ENCODE measurements at regions not wholly inside any gene's neighbourhood (a gene's known extent, or its start where the extent isn't known, plus 50 kb on each side); places are given as distances from the start of the nearest gene placed in this dataset.

DNA sequence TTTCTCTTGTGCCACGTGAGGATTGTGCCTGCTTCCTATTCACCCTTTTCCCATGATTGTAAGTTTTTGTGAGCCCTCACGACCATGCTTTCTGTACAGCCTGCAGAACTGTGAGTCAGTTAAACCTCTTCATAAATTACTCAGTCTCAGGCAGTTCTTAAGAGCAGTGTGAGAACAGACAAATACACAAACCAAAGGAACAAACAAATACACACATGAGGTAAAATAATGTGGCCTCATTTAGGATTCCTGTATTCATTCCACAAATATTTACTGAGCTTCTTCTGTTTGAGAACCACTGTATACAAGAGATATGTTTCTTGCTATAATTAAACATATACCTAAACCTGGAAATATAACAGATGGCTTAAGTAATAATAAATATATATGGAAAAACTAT, 760.3 kb downstream of the CDH9 start:
- no peaks in the 10 kb centered on the region for H4K20me1 ChIP-seq (ENCODE audit: control insufficient read depth, insufficient read depth)
- H3K9me3 ChIP-seq (replicated peaks; ENCODE audit: control insufficient read depth, insufficient read depth, low read length), result no peaks in the 10 kb centered on the region
- TF ChIP-seq CBX3 (IDR thresholded peaks at IDR 0.05; ENCODE audit: borderline replicate concordance, low read depth), result no peak
- no peak for TF ChIP-seq KAT2A (conservative IDR thresholded peaks at IDR 0.05; ENCODE audit: control insufficient read depth, low read depth, low read length)
- no peak for TF ChIP-seq MTA2 (IDR thresholded peaks at IDR 0.05; ENCODE audit: low read depth)
- TF ChIP-seq, protein P1, sequence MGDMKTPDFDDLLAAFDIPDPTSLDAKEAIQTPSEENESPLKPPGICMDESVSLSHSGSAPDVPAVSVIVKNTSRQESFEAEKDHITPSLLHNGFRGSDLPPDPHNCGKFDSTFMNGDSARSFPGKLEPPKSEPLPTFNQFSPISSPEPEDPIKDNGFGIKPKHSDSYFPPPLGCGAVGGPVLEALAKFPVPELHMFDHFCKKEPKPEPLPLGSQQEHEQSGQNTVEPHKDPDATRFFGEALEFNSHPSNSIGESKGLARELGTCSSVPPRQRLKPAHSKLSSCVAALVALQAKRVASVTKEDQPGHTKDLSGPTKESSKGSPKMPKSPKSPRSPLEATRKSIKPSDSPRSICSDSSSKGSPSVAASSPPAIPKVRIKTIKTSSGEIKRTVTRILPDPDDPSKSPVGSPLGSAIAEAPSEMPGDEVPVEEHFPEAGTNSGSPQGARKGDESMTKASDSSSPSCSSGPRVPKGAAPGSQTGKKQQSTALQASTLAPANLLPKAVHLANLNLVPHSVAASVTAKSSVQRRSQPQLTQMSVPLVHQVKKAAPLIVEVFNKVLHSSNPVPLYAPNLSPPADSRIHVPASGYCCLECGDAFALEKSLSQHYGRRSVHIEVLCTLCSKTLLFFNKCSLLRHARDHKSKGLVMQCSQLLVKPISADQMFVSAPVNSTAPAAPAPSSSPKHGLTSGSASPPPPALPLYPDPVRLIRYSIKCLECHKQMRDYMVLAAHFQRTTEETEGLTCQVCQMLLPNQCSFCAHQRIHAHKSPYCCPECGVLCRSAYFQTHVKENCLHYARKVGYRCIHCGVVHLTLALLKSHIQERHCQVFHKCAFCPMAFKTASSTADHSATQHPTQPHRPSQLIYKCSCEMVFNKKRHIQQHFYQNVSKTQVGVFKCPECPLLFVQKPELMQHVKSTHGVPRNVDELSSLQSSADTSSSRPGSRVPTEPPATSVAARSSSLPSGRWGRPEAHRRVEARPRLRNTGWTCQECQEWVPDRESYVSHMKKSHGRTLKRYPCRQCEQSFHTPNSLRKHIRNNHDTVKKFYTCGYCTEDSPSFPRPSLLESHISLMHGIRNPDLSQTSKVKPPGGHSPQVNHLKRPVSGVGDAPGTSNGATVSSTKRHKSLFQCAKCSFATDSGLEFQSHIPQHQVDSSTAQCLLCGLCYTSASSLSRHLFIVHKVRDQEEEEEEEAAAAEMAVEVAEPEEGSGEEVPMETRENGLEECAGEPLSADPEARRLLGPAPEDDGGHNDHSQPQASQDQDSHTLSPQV (IDR thresholded peaks at IDR 0.05), result no peak
- no peak for TF ChIP-seq WRNIP1 (IDR thresholded peaks at IDR 0.05; ENCODE audit: borderline replicate concordance, low read depth, low read length)
- no peak for TF ChIP-seq MXI1 (IDR thresholded peaks at IDR 0.05; ENCODE audit: low read depth, low read length)
- TF ChIP-seq CHD1 (IDR thresholded peaks at IDR 0.05; ENCODE audit: low read depth, low read length), result no peak
- no peak for TF ChIP-seq RAD21 (IDR thresholded peaks at IDR 0.05; ENCODE audit: insufficient read depth, low read depth, low read length)
- TF ChIP-seq STAT1 (conservative IDR thresholded peaks at IDR 0.05), result no peak
- TF ChIP-seq, protein P2, sequence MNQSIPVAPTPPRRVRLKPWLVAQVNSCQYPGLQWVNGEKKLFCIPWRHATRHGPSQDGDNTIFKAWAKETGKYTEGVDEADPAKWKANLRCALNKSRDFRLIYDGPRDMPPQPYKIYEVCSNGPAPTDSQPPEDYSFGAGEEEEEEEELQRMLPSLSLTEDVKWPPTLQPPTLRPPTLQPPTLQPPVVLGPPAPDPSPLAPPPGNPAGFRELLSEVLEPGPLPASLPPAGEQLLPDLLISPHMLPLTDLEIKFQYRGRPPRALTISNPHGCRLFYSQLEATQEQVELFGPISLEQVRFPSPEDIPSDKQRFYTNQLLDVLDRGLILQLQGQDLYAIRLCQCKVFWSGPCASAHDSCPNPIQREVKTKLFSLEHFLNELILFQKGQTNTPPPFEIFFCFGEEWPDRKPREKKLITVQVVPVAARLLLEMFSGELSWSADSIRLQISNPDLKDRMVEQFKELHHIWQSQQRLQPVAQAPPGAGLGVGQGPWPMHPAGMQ (IDR thresholded peaks at IDR 0.05; ENCODE audit: borderline replicate concordance), result no peak
- no peak for TF ChIP-seq ZSCAN29 (IDR thresholded peaks at IDR 0.05)
- TF ChIP-seq NFIC (IDR thresholded peaks at IDR 0.05; ENCODE audit: low read depth, low read length), result no peak
- intact Hi-C loops (cut with micrococcal nuclease; ENCODE audit: unreplicated experiment) (no loop called here), in situ Hi-C loops (cut with MboI) (no loop called here)
- H2AFZ ChIP-seq (ENCODE audit: control insufficient read depth, low read depth, low read length), result no peak overlapping the region
- no peaks in the 10 kb centered on the region for H3K4me1 ChIP-seq (ENCODE audit: control insufficient read depth, insufficient read depth, low read length)
- no peaks in the 10 kb centered on the region for H3K79me2 ChIP-seq (ENCODE audit: control insufficient read depth, insufficient read depth, low read length)
- no peak overlapping the region for H3K4me2 ChIP-seq (ENCODE audit: control insufficient read depth, insufficient read depth)
- FAIRE-seq (no peak), DNase-seq (ENCODE audit: low read depth, low spot score) (no peak), ATAC-seq (no peak)
- 0% methylated on average over 2 of the region's 2 CpGs for WGBS (ENCODE audit: insufficient coverage, insufficient replicate concordance, low lambda C conversion rate, missing lambda C conversion rate)
- no peaks in the 10 kb centered on the region for H3K36me3 ChIP-seq (ENCODE audit: control insufficient read depth in 2 of 2, insufficient read depth in 2 of 2, low read length in 1 of 2)
- CTCF ChIA-PET, result interaction anchor here (1.0 kb wide), 1 partner anchor 9 kb away, joined by 3 read pairs; no protein-coding TSS in a partner anchor
- BruUV-seq (replicated peaks), result no TSS peak
- no peak overlapping the region for H3K4me3 ChIP-seq
- SMC1A ChIA-PET (ENCODE audit: uncharacterized antibody, unreplicated experiment), result no interaction called here
- RAD21 ChIA-PET (ENCODE audit: unreplicated experiment), result no interaction called here
- no peak overlapping the region for H3K9ac ChIP-seq (ENCODE audit: control insufficient read depth, insufficient read depth, low read length)
- no peak overlapping the region for H3K27ac ChIP-seq (ENCODE audit: control insufficient read depth, insufficient read depth)
- POLR2A ChIA-PET, result no interaction called here
- H3K27me3 ChIP-seq (replicated peaks in 1 of 2; ENCODE audit: control insufficient read depth in 2 of 2, insufficient read depth in 2 of 2, low read length in 1 of 2), result no peaks in the 10 kb centered on the region
